SU-DHL-6 (cell line): ENCODE measurements at regions not wholly inside any gene's neighbourhood (a gene's known extent, or its start where the extent isn't known, plus 50 kb on each side); places are given as distances from the start of the nearest gene placed in this dataset.

Experiments used
- H2AFZ ChIP-seq: fragments of 200-600 bp; sonication (generic); 2 replicates; pipeline ENCODE4 v1.6.1; 2014; ENCODE audit warnings: low read depth, mild to moderate bottlenecking, moderate library complexity, mixed read lengths, antibody characterized with exemption, low read length; ENCODE audit not compliant: severe bottlenecking
- H3F3A ChIP-seq: fragments of 200-600 bp; shearing (Covaris generic); 2 replicates; pipeline ENCODE4 v1.6.0; 2016; ENCODE audit warnings: antibody characterized with exemption, mild to moderate bottlenecking; ENCODE audit not compliant: insufficient read depth
- H3K27ac ChIP-seq: fragments of 200-600 bp; sonication (generic); 2 replicates; pipeline ENCODE4 v1.5.1; 2016; ENCODE audit warnings: low read depth, mild to moderate bottlenecking, low read length, moderate library complexity, mixed read lengths
- H3K27me3 ChIP-seq: fragments of 200-600 bp; sonication (generic), shearing (Covaris generic); 2 replicates; pipeline ENCODE4 v1.6.0; 2014; ENCODE audit warnings: mild to moderate bottlenecking, low read length
- H3K36me3 ChIP-seq: fragments of 200-600 bp; sonication (generic); 2 replicates; pipeline ENCODE4 v1.6.1; 2014; ENCODE audit warnings: mild to moderate bottlenecking, low read length, mixed read lengths
- H3K4me2 ChIP-seq: fragments of 300-600, 200-600 bp; shearing (Covaris generic), sonication (generic); 2 replicates; pipeline ENCODE4 v1.6.0; 2014; ENCODE audit warnings: low read length, low read depth, mild to moderate bottlenecking; ENCODE audit not compliant: poor library complexity, severe bottlenecking
- H3K4me3 ChIP-seq: fragments of 200-600 bp; sonication (generic); 2 replicates; pipeline ENCODE4 v1.5.1; 2014; ENCODE audit warnings: antibody characterized with exemption, low read length, mild to moderate bottlenecking, mixed read lengths; ENCODE audit not compliant: insufficient read depth, poor library complexity, severe bottlenecking
- H3K79me2 ChIP-seq: fragments of 200-600 bp; sonication (generic); 2 replicates; pipeline ENCODE4 v1.6.1; 2014; ENCODE audit warnings: mild to moderate bottlenecking, low read length, moderate library complexity; ENCODE audit not compliant: insufficient read depth
- H3K9ac ChIP-seq: fragments of 200-600 bp; sonication (generic); 2 replicates; pipeline ENCODE4 v1.7.0; 2014; ENCODE audit warnings: mild to moderate bottlenecking, low read length
- H3K9me2 ChIP-seq: fragments of 200-600 bp; sonication (generic); replicated peaks from 2 replicates; pipeline ENCODE4 v1.6.1; 2014; ENCODE audit warnings: low read length; ENCODE audit not compliant: insufficient read depth
- H3K9me3 ChIP-seq: fragments of 200-600 bp; sonication (generic); 2 replicates; pipeline ENCODE4 v1.6.1; 2014; ENCODE audit warnings: low read length, mixed read lengths; ENCODE audit not compliant: insufficient read depth
- H4K20me1 ChIP-seq: fragments of 200-600 bp; sonication (generic); 2 replicates; pipeline ENCODE4 v1.6.1; 2014; ENCODE audit warnings: low read depth, mild to moderate bottlenecking, antibody characterized with exemption, low read length, moderate library complexity, mixed read lengths
- CTCF ChIP-seq: fragments of 200-600 bp; sonication (generic); IDR thresholded peaks from one replicate; pipeline ENCODE4 v1.5.1; 2017; ENCODE audit warnings: antibody characterized with exemption, mild to moderate bottlenecking, low read length, moderate library complexity; ENCODE audit not compliant: insufficient read depth, poor library complexity, severe bottlenecking
- EZH2phosphoT487 ChIP-seq: fragments of 200-600 bp; sonication (generic), shearing (Covaris generic); conservative IDR thresholded peaks from 2 replicates; pipeline ENCODE4 v1.6.1; 2018; ENCODE audit warnings: mild to moderate bottlenecking, antibody characterized with exemption, low read length, moderate library complexity, mixed read lengths

GRCh38 chr12:111094157-111095010 lies 174.0 kb upstream of the MYL2 start:
- TF ChIP-seq CTCF: no peak
- no peak for TF ChIP-seq EZH2phosphoT487
- Histone ChIP-seq H3K9ac (peak overlapping the region; percentile 97), H3K36me3 (no peaks in the 10 kb centered on the region), H3K27me3 (no peaks in the 10 kb centered on the region), H4K20me1 (no peaks in the 10 kb centered on the region), H3F3A (peaks cover 82% of the 10 kb centered on the region), H3K4me3 (peak overlapping the region; percentile 36), H3K9me3 (no peaks in the 10 kb centered on the region), H3K9me2 (no peaks in the 10 kb centered on the region), H3K27ac (peak overlapping the region; percentile 98), H3K4me2 (peak overlapping the region; percentile 84), H2AFZ (no peak overlapping the region), H3K79me2 (peaks cover 46% of the 10 kb centered on the region)

GRCh38 chr12:111093428-111094142 lies 173.2 kb upstream of the MYL2 start:
- H3K9me2 ChIP-seq: no peaks in the 10 kb centered on the region
- H3K4me2 ChIP-seq: peak overlapping the region; percentile 84
- H4K20me1 ChIP-seq: no peaks in the 10 kb centered on the region
- H3K4me3 ChIP-seq: peak overlapping the region; percentile 36
- no peaks in the 10 kb centered on the region for H3K9me3 ChIP-seq
- H3K36me3 ChIP-seq: no peaks in the 10 kb centered on the region
- H2AFZ ChIP-seq: no peak overlapping the region
- peaks cover 38% of the 10 kb centered on the region for H3K79me2 ChIP-seq
- H3K27me3 ChIP-seq: no peaks in the 10 kb centered on the region
- TF ChIP-seq EZH2phosphoT487: no peak
- TF ChIP-seq CTCF: no peak
- H3K9ac ChIP-seq: peak overlapping the region; percentile 97
- H3K27ac ChIP-seq: peak overlapping the region; percentile 98
- peaks cover 78% of the 10 kb centered on the region for H3F3A ChIP-seq

- H3K36me3 ChIP-seq: no peaks in the 10 kb centered on the region
- no peaks in the 10 kb centered on the region for H3K9me3 ChIP-seq
- H3K4me2 ChIP-seq: peak overlapping the region; percentile 84
- H3F3A ChIP-seq: peaks cover 85% of the 10 kb centered on the region
- H3K27me3 ChIP-seq: no peaks in the 10 kb centered on the region
- peak overlapping the region; percentile 98 for H3K27ac ChIP-seq
- peak overlapping the region; percentile 3 for H3K4me3 ChIP-seq
- peak overlapping the region; percentile 66 for H3K9ac ChIP-seq
- no peaks in the 10 kb centered on the region for H4K20me1 ChIP-seq
- H3K79me2 ChIP-seq: peaks cover 18% of the 10 kb centered on the region
- no peaks in the 10 kb centered on the region for H3K9me2 ChIP-seq
- TF ChIP-seq CTCF: no peak
- no peak for TF ChIP-seq EZH2phosphoT487
- H2AFZ ChIP-seq: no peak overlapping the region
Observed at GRCh38 chr12:111091051-111091450, 170.7 kb upstream of the MYL2 start.
